ENCODE measurements at regions not wholly inside any gene's neighbourhood (a gene's known extent, or its start where the extent isn't known, plus 50 kb on each side); places are given as distances from the start of the nearest gene placed in this dataset.
"Not testable (repeated sequence)": the region's sequence is repeated elsewhere in the genome, so short reads cannot be mapped to it uniquely, and the experiment has no call there.

- ATAC-seq = peak; percentile 77
- DNase-seq (ENCODE audit: low read depth, low spot score) = peak; percentile 76
- Histone ChIP-seq H3K79me2 (ENCODE audit: insufficient read depth, low read length) (no peaks in the 10 kb centered on the region), H3K4me1 (ENCODE audit: control insufficient read depth in 1 of 2, insufficient read depth in 2 of 2, low read length in 2 of 2) (peaks cover 50 to 72% of the 10 kb centered on the region in 2 experiments), H4K20me1 (ENCODE audit: insufficient read depth) (no peaks in the 10 kb centered on the region), H2AFZ (ENCODE audit: low read depth, low read length, poor library complexity, severe bottlenecking) (no peak overlapping the region), H3K9me3 (ENCODE audit: control insufficient read depth in 1 of 2, insufficient read depth in 1 of 2, low read depth in 1 of 2, low read length in 2 of 2) (no peaks in the 10 kb centered on the region), H3K9ac (ENCODE audit: low read length) (peak overlapping the region; percentile 33), H3K4me3 (replicated peaks in 1 of 2; ENCODE audit: low read depth in 1 of 2, low read length in 2 of 2) (peak overlapping the region in 1 of 2 experiments; percentile 11; a peak in 2 of 4 replicates), H3K27me3 (ENCODE audit: insufficient read depth, low read length) (no peaks in the 10 kb centered on the region), H3K9me2 (ENCODE audit: insufficient read depth) (no peaks in the 10 kb centered on the region), H3K36me3 (ENCODE audit: control insufficient read depth in 1 of 2, insufficient read depth in 2 of 2, low read length in 2 of 2) (peaks cover 0 to 4% of the 10 kb centered on the region in 2 experiments; a peak in 1 of 4 replicates), H3K4me2 (ENCODE audit: low read length) (peak overlapping the region; percentile 58), H3K27ac (ENCODE audit: low read depth, low read length) (peak overlapping the region; percentile 97)
- intact Hi-C loops (cut with micrococcal nuclease) = loop anchor here (10.0 kb wide), 1 partner anchor 566 kb away; no protein-coding TSS in a partner anchor
- BruUV-seq (replicated peaks) = no TSS peak
- RAD21 ChIA-PET (ENCODE audit: low non-redundant PET in 1 of 2, low total read pairs in 2 of 2, uncharacterized antibody in 2 of 2, unreplicated experiment in 2 of 2) = interaction anchor here in 1 of 2 experiments (1.2 kb wide), 1 partner anchor 13 kb away, joined by 3 read pairs; no protein-coding TSS in a partner anchor
- peak; percentile 37; the same call in 1 of the 2 replicates for TF ChIP-seq SIN3A (IDR thresholded peaks at IDR 0.05; ENCODE audit: low read depth)
- no peak for TF ChIP-seq ZNF274 (IDR thresholded peaks at IDR 0.05; ENCODE audit: low read depth, low read length)
- peak; percentile 21; the same call in 1 of the 2 replicates for TF ChIP-seq RAD21 (IDR thresholded peaks at IDR 0.05; ENCODE audit: low read depth)
- TF ChIP-seq CTCF (IDR thresholded peaks at IDR 0.05 in 2 of 3, conservative IDR thresholded peaks at IDR 0.05 in 1 of 3; ENCODE audit: borderline replicate concordance in 1 of 3, insufficient read depth in 1 of 3, low read depth in 2 of 3, low read length in 2 of 3) = no peak
- TF ChIP-seq SP1 (IDR thresholded peaks at IDR 0.05; ENCODE audit: low read depth) = peak; percentile 59
- peak; percentile 36; the same call in 1 of the 2 replicates for TF ChIP-seq JUND (IDR thresholded peaks at IDR 0.05)
- no peak for TF ChIP-seq YY1 (IDR thresholded peaks at IDR 0.05; ENCODE audit: extremely low read depth, insufficient replicate concordance, low read depth, low read length)
- peak; percentile 73 for TF ChIP-seq SRF (IDR thresholded peaks at IDR 0.05; ENCODE audit: low read depth)
- TF ChIP-seq, protein P1, sequence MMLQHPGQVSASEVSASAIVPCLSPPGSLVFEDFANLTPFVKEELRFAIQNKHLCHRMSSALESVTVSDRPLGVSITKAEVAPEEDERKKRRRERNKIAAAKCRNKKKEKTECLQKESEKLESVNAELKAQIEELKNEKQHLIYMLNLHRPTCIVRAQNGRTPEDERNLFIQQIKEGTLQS (IDR thresholded peaks at IDR 0.05) = 0 out of 2 replicates have a peak, but pooled peaks have one; percentile 34
- TF ChIP-seq, protein P2, sequence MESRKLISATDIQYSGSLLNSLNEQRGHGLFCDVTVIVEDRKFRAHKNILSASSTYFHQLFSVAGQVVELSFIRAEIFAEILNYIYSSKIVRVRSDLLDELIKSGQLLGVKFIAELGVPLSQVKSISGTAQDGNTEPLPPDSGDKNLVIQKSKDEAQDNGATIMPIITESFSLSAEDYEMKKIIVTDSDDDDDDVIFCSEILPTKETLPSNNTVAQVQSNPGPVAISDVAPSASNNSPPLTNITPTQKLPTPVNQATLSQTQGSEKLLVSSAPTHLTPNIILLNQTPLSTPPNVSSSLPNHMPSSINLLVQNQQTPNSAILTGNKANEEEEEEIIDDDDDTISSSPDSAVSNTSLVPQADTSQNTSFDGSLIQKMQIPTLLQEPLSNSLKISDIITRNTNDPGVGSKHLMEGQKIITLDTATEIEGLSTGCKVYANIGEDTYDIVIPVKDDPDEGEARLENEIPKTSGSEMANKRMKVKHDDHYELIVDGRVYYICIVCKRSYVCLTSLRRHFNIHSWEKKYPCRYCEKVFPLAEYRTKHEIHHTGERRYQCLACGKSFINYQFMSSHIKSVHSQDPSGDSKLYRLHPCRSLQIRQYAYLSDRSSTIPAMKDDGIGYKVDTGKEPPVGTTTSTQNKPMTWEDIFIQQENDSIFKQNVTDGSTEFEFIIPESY (IDR thresholded peaks at IDR 0.05; ENCODE audit: extremely low read depth, insufficient replicate concordance, low read length) = no peak
- TF ChIP-seq, protein P3, sequence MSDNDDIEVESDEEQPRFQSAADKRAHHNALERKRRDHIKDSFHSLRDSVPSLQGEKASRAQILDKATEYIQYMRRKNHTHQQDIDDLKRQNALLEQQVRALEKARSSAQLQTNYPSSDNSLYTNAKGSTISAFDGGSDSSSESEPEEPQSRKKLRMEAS (IDR thresholded peaks at IDR 0.05) = peak; percentile 72
- TF ChIP-seq TCF7L2 (IDR thresholded peaks at IDR 0.05; ENCODE audit: borderline replicate concordance, extremely low read depth, insufficient read depth, insufficient read length) = no peak
- peak; percentile 62 for TF ChIP-seq CBX3 (IDR thresholded peaks at IDR 0.05; ENCODE audit: low read depth)
- TF ChIP-seq FOSL1 (IDR thresholded peaks at IDR 0.05; ENCODE audit: low read depth) = 0 out of 2 replicates have a peak, but pooled peaks have one; percentile 2
- POLR2A ChIA-PET = no interaction called here
- CTCF ChIA-PET = no interaction called here
Observed at GRCh38 chr1:172838680-172839313, 179.9 kb downstream of the FASLG start.

DNA sequence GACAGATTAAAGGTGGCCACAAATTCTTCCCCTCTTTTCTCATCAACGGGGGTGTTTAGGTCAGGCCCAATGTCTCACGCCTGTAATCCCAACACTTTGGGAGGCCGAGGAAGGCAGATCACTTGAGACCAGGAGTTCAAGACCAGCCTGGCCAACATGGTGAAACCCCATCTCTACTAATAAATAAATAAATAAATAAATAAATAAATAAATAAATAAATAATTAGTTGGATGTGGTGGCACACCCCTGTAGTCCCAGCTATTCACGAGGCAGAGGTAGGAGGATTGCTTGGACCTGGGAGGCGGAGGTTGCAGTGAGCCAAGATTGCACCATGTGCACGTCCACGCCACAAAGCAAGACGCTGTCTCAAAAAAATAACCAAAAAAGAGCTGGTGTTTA, 180.7 kb downstream of the FASLG start:
- H3K27me3 ChIP-seq (ENCODE audit: insufficient read depth, low read length); H3K9ac ChIP-seq (ENCODE audit: low read length); CTCF ChIA-PET; H4K20me1 ChIP-seq (ENCODE audit: insufficient read depth); RAD21 ChIA-PET (ENCODE audit: low non-redundant PET in 1 of 2, low total read pairs in 2 of 2, uncharacterized antibody in 2 of 2, unreplicated experiment in 2 of 2); POLR2A ChIA-PET; H3K79me2 ChIP-seq (ENCODE audit: insufficient read depth, low read length); DNase-seq (ENCODE audit: low read depth, low spot score); ATAC-seq; H3K4me3 ChIP-seq (replicated peaks in 1 of 2; ENCODE audit: low read depth in 1 of 2, low read length in 2 of 2); H2AFZ ChIP-seq (ENCODE audit: low read depth, low read length, poor library complexity, severe bottlenecking); H3K36me3 ChIP-seq (ENCODE audit: control insufficient read depth in 1 of 2, insufficient read depth in 2 of 2, low read length in 2 of 2); BruUV-seq (replicated peaks); H3K9me3 ChIP-seq (ENCODE audit: control insufficient read depth in 1 of 2, insufficient read depth in 1 of 2, low read depth in 1 of 2, low read length in 2 of 2); H3K9me2 ChIP-seq (ENCODE audit: insufficient read depth): not testable (repeated sequence)
- peak overlapping the region; percentile 97 for H3K27ac ChIP-seq (ENCODE audit: low read depth, low read length)
- H3K4me2 ChIP-seq (ENCODE audit: low read length) = peak overlapping the region; percentile 58
- intact Hi-C loops (cut with micrococcal nuclease) = loop anchor here (10.0 kb wide), 1 partner anchor 565 kb away; no protein-coding TSS in a partner anchor
- peaks cover 49 to 63% of the 10 kb centered on the region in 2 experiments for H3K4me1 ChIP-seq (ENCODE audit: control insufficient read depth in 1 of 2, insufficient read depth in 2 of 2, low read length in 2 of 2)
